Breast epithelium (tissue), 3 donors: ENCODE measurements at regions not wholly inside any gene's neighbourhood (a gene's known extent, or its start where the extent isn't known, plus 50 kb on each side); places are given as distances from the start of the nearest gene placed in this dataset.

Source experiments
- CTCF ChIP-seq, 3 donors: fragments of 450-650 bp; IDR thresholded peaks; one replicate each; pipeline ENCODE4 v1.5.1; 2016 to 2017; ENCODE audit warnings: antibody characterized with exemption in 3 of 3, mild to moderate bottlenecking in 3 of 3, moderate library complexity in 3 of 3
- POLR2A ChIP-seq: fragments of 450-650 bp; IDR thresholded peaks from one replicate; pipeline ENCODE4 v1.6.1; 2016; ENCODE audit warnings: antibody characterized with exemption, mild to moderate bottlenecking, moderate library complexity

DNA sequence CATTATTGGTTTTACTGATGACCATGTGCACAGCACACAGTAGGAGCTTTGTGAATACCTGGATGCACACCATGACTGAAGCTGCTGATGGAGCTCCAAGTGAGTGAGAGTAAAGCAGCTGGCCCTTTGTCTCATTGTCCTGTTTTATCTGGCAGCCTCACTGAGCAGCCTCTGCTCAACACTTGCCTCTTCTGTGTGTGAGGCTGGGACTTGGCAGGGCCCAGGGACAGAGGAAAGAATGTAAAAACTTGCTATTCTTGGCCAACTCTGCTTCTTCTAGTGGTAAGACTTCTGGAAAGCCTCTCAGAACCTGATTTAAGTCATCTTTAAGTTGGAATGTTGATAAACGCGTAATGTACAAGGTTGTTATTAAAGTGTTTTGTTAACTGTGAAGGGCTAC is 61.4 kb downstream of the BEX1 start:
- TF ChIP-seq CTCF (IDR thresholded peaks at IDR 0.05) (no peak), POLR2A (no peak)
